ENCODE measurements at regions not wholly inside any gene's neighbourhood (a gene's known extent, or its start where the extent isn't known, plus 50 kb on each side); places are given as distances from the start of the nearest gene placed in this dataset.

GRCh38 chr3:118478706-118479276 is 555.9 kb downstream of the IGSF11 start:
- no peaks in the 10 kb centered on the region for H3K9me3 Mint-ChIP-seq
- Histone ChIP-seq H3K9me2 (ENCODE audit: insufficient read depth) (peaks cover 5% of the 10 kb centered on the region), H3K27ac (ENCODE audit: low read depth) (peak overlapping the region; percentile 70), H3K4me1 (ENCODE audit: insufficient read depth) (peaks cover 45% of the 10 kb centered on the region), H3K79me2 (replicated peaks; ENCODE audit: insufficient read depth) (no peaks in the 10 kb centered on the region), H3K4me3 (no peak overlapping the region), H4K20me1 (replicated peaks; ENCODE audit: insufficient read depth) (no peaks in the 10 kb centered on the region), H2AFZ (no peak overlapping the region; the same call in 1 of the 2 replicates), H3K36me3 (ENCODE audit: insufficient read depth) (no peaks in the 10 kb centered on the region), H3F3A (replicated peaks; ENCODE audit: low read depth) (no peaks in the 10 kb centered on the region), H3K4me2 (peak overlapping the region; percentile 7; the same call in 1 of the 2 replicates), H3K27me3 (ENCODE audit: insufficient read depth) (no peaks in the 10 kb centered on the region)
- no peak overlapping the region for H3K27ac Mint-ChIP-seq
- peak; percentile 64 for DNase-seq (ENCODE audit: low spot score)
- no peaks in the 10 kb centered on the region; the same call in 2 of the 3 replicates for H3K36me3 Mint-ChIP-seq (ENCODE audit: low read depth)
- ATAC-seq: peak; percentile 76
- TF ChIP-seq EZH2 (IDR thresholded peaks at IDR 0.05; ENCODE audit: low read depth, unreplicated experiment): no peak
- TF ChIP-seq JUNB (IDR thresholded peaks at IDR 0.05; ENCODE audit: unreplicated experiment): no peak
- TF ChIP-seq CREB1 (CRISPR knock-in tag; IDR thresholded peaks at IDR 0.05; ENCODE audit: low read depth): no peak
- TF ChIP-seq ZNF114 (CRISPR knock-in tag; IDR thresholded peaks at IDR 0.05): no peak
- no peak for TF ChIP-seq ETS1 (IDR thresholded peaks at IDR 0.05)
- no peak for TF ChIP-seq REST (IDR thresholded peaks at IDR 0.05; ENCODE audit: unreplicated experiment)
- no peak for TF ChIP-seq ZNF462 (CRISPR knock-in tag; IDR thresholded peaks at IDR 0.05)
- no peak for TF ChIP-seq STAT1 (IDR thresholded peaks at IDR 0.05; ENCODE audit: unreplicated experiment)
- no peak for TF ChIP-seq NANOG (IDR thresholded peaks at IDR 0.05; ENCODE audit: borderline replicate concordance)
- TF ChIP-seq EZH2phosphoT487 (IDR thresholded peaks at IDR 0.05; ENCODE audit: unreplicated experiment): no peak
- TF ChIP-seq CTCF (conservative IDR thresholded peaks at IDR 0.05; ENCODE audit: low read depth in 2 of 2): no peak
- TF ChIP-seq POLR2AphosphoS5 (IDR thresholded peaks at IDR 0.05; ENCODE audit: low read depth): no peak
- no peak for TF ChIP-seq ZNF331 (CRISPR knock-in tag; IDR thresholded peaks at IDR 0.05; ENCODE audit: low read depth)
- H3K27me3 Mint-ChIP-seq (ENCODE audit: insufficient read depth, low read depth, poor library complexity): peaks cover 2% of the 10 kb centered on the region
- H3K4me1 Mint-ChIP-seq: peaks cover 43% of the 10 kb centered on the region
- no peak overlapping the region for H3K4me3 Mint-ChIP-seq

Measured in GM23338 (cell line).